ENCODE measurements at regions not wholly inside any gene's neighbourhood (a gene's known extent, or its start where the extent isn't known, plus 50 kb on each side); places are given as distances from the start of the nearest gene placed in this dataset.

DNA sequence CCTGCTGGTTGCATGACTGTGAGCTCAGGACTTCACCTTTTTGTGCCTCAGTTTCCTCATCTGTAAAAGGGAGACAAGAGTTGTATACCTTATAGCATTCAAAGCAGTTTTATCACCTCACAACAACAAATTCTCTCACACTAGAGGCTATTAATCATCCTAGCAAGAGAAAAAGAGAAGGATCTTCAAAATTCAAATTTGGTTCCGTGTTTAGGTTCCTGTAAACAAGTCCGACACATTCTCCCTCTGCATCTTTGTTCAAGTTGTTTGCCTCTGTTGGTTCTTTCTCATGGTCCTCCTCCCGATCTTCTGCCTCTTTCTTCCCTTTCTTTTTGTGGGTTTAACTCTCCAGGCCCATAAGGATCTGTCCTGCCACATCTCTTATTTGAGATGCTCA is 218.0 kb downstream of the PIK3R1 start:
- no peaks in the 10 kb centered on the region for H3K27me3 ChIP-seq
- no peak overlapping the region for H3K4me3 ChIP-seq
- no peaks in the 10 kb centered on the region for H3K9me3 ChIP-seq
- peak overlapping the region; percentile 62 to 70 (median 67) for H3K27ac ChIP-seq
- TF ChIP-seq, protein P1, sequence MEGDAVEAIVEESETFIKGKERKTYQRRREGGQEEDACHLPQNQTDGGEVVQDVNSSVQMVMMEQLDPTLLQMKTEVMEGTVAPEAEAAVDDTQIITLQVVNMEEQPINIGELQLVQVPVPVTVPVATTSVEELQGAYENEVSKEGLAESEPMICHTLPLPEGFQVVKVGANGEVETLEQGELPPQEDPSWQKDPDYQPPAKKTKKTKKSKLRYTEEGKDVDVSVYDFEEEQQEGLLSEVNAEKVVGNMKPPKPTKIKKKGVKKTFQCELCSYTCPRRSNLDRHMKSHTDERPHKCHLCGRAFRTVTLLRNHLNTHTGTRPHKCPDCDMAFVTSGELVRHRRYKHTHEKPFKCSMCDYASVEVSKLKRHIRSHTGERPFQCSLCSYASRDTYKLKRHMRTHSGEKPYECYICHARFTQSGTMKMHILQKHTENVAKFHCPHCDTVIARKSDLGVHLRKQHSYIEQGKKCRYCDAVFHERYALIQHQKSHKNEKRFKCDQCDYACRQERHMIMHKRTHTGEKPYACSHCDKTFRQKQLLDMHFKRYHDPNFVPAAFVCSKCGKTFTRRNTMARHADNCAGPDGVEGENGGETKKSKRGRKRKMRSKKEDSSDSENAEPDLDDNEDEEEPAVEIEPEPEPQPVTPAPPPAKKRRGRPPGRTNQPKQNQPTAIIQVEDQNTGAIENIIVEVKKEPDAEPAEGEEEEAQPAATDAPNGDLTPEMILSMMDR (IDR thresholded peaks at IDR 0.05) = no peak
- TF ChIP-seq EP300 (IDR thresholded peaks at IDR 0.05; ENCODE audit: low read depth) = no peak
- TF ChIP-seq POLR2AphosphoS5 (IDR thresholded peaks at IDR 0.05) = no peak
- no peak for TF ChIP-seq POLR2A (IDR thresholded peaks at IDR 0.05)
- intact Hi-C loops (cut with DNase I; ENCODE audit: low total_unique reads) (no loop called here), in situ Hi-C loops (cut with MboI; ENCODE audit: low pct_ligation_motif_present in 1 of 4, low pct_unique_long_range_greater_than_20kb in 1 of 4, low sequenced_read_pairs in 3 of 4) (no loop called here)
- DNase-seq = no peak
- WGBS, 2 donors (ENCODE audit: low coverage in 1 of 2) = 77 to 87% methylated on average over 2 to 3 of the region's 3 CpGs
- H3K4me1 ChIP-seq = peaks cover 0 to 29% (median 0%) of the 10 kb centered on the region in 4 donors
- H3K36me3 ChIP-seq = no peaks in the 10 kb centered on the region

DNA sequence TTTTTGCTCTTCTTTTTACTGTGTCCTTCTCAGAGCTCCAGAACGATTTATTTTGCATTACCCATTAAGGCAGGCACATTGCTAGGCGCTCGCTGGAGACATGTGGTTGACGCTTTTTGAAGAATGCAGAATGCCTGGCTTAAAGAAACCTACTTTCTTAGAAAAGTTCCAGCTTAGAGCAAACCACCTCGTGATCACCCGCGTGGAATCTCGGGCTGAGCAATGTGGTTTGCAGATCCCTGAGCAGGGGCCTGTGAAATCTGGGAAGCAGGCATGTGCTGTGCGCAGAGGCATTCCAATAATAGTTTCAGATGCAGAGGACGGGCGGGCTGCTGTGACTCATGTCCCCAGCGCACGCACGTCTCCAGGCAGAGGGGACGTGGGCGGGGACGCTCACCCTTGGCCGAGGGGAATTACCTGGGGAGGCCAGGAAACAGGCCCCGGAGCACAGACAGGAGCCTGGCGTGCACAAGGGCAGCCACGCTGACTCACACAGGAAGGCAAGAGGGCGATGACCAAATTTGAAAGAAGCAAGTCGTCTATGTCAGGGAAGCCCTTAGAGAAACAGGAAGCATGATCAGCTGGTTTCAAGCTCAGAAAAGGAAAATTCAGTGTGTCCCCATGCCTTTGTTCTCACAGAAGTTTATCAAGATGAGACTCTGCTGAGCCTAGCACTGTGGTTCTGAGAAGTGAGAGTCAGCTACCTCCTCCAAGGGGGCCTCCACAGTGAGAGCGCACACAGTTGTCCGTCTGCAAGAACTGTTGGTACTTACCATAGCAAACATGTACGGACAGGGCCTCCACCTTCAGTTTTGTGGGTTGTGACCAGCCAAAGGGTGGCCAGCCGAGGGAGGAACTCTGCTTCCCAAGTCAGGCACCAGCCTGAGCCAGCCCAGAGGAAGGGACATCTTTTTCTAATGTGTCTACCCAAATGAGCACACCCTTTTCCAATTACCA is 218.6 kb downstream of the PIK3R1 start:
- Histone ChIP-seq H3K9me3 (no peaks in the 10 kb centered on the region), H3K4me3 (no peak overlapping the region), H3K27me3 (no peaks in the 10 kb centered on the region), H3K4me1 (peaks cover 0 to 29% (median 0%) of the 10 kb centered on the region in 4 donors), H3K36me3 (no peaks in the 10 kb centered on the region), H3K27ac (peak overlapping the region; percentile 62 to 70 (median 67))
- DNase-seq = peak; percentile 71
- in situ Hi-C loops (cut with MboI; ENCODE audit: low pct_ligation_motif_present in 1 of 4, low pct_unique_long_range_greater_than_20kb in 1 of 4, low sequenced_read_pairs in 3 of 4) = no loop called here
- intact Hi-C loops (cut with DNase I; ENCODE audit: low total_unique reads) = no loop called here
- TF ChIP-seq POLR2A (IDR thresholded peaks at IDR 0.05) (no peak), EP300 (IDR thresholded peaks at IDR 0.05; ENCODE audit: low read depth) (peak; percentile 29), POLR2AphosphoS5 (IDR thresholded peaks at IDR 0.05) (peak in 2 of 3 donors; percentile 11 to 42)
- TF ChIP-seq, protein P1 (IDR thresholded peaks at IDR 0.05) = no peak
- 47 to 80% methylated on average over 11 to 27 of the region's 27 CpGs for WGBS, 2 donors (ENCODE audit: low coverage in 1 of 2)

DNA sequence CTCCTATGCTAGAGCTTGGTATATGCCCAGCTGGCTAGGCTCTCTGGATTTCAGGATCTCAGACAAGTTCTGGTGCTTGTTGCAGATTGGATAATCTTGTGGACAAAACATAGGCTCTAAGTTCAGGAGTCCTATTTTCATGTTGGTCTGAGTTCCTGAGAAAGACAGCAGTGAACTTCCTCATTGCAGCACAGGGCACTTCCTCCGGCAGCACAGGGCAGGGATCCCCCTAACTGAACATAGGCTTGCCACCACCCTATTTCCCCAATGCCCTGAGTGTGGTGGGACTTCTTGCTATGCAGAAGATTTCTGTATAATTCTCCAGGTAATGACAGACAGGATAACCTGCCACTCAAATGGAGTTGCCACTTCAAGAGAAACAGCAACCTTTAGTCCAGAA is 220.1 kb downstream of the PIK3R1 start:
- Histone ChIP-seq H3K27me3 (no peaks in the 10 kb centered on the region), H3K4me1 (peaks cover 0 to 29% (median 0%) of the 10 kb centered on the region in 4 donors), H3K4me3 (no peak overlapping the region), H3K27ac (peak overlapping the region; percentile 11 to 67 (median 54)), H3K36me3 (no peaks in the 10 kb centered on the region), H3K9me3 (no peaks in the 10 kb centered on the region)
- in situ Hi-C loops (cut with MboI; ENCODE audit: low pct_ligation_motif_present in 1 of 4, low pct_unique_long_range_greater_than_20kb in 1 of 4, low sequenced_read_pairs in 3 of 4) (no loop called here), intact Hi-C loops (cut with DNase I; ENCODE audit: low total_unique reads) (no loop called here)
- DNase-seq = peak; percentile 21
- TF ChIP-seq POLR2AphosphoS5 (IDR thresholded peaks at IDR 0.05) (no peak), EP300 (IDR thresholded peaks at IDR 0.05; ENCODE audit: low read depth) (no peak), POLR2A (IDR thresholded peaks at IDR 0.05) (no peak)
- TF ChIP-seq, protein P1 (IDR thresholded peaks at IDR 0.05) = no peak
- WGBS, 2 donors (ENCODE audit: low coverage in 1 of 2) = 42% methylated on average over 1 of the region's 1 CpG; no CpG with 5 or more reads in 1 of the 2 donors

DNA sequence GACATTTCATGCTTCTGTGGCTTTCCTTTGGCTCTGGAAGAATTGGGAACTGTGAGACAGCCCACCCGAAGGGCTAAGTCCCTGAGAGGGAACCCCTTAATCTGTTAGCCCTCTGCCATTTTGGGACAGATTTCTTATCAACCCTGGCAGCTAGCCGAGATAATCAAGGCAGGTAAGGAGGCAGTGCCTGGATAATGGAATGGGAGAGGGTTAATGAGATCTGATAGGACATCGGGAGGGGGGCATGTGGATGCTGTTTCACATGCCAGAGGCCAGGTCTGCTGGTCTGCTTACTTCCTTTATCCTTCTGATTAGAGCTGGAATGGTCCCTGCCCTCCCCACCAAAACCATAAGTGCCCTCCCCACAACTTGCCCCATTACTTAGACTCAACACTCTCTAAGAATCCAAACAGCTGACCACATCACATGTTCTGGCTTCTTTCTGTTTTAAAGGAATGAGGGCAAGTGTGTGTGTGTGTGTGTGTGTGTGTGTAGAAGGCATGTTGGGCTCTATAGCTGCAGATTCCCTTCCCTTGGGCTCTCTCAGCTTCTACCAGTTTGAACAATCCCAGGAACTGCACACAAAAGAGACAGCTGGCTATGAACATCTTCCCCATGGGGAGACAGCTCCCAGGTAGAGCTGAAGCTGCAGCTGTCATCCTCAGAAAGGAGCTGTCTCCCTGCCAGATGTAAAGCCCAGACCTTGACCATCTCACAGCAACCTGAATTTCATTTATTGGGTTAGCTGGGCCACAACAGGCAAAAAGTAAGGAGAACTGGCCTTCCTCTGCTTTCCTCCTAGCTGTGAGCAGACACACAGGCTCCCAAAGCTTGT is 221.3 kb downstream of the PIK3R1 start:
- in situ Hi-C loops (cut with MboI; ENCODE audit: low pct_ligation_motif_present in 1 of 4, low pct_unique_long_range_greater_than_20kb in 1 of 4, low sequenced_read_pairs in 3 of 4) = no loop called here
- 80 to 84% methylated on average over 1 to 3 of the region's 3 CpGs for WGBS, 2 donors (ENCODE audit: low coverage in 1 of 2)
- Histone ChIP-seq H3K9me3 (no peaks in the 10 kb centered on the region), H3K4me1 (peaks cover 0 to 29% (median 0%) of the 10 kb centered on the region in 4 donors), H3K36me3 (no peaks in the 10 kb centered on the region), H3K27ac (no peak overlapping the region), H3K4me3 (no peak overlapping the region), H3K27me3 (no peaks in the 10 kb centered on the region)
- intact Hi-C loops (cut with DNase I; ENCODE audit: low total_unique reads) = no loop called here
- DNase-seq = no peak
- TF ChIP-seq EP300 (IDR thresholded peaks at IDR 0.05; ENCODE audit: low read depth) (no peak), POLR2AphosphoS5 (IDR thresholded peaks at IDR 0.05) (no peak), POLR2A (IDR thresholded peaks at IDR 0.05) (no peak)
- TF ChIP-seq, protein P1 (IDR thresholded peaks at IDR 0.05) = no peak

All from transverse colon (tissue), 4 donors.